Keratinocyte (primary cell): ENCODE measurements at regions not wholly inside any gene's neighbourhood (a gene's known extent, or its start where the extent isn't known, plus 50 kb on each side); places are given as distances from the start of the nearest gene placed in this dataset.

ENCODE experiments used
- DNase-seq: peaks from one replicate; pipeline ENCODE4 v3.0.0-alpha.2; 2011; ENCODE audit warnings: low read depth, missing footprints, low spot score
- FAIRE-seq: peaks from 2 replicates; lab custom pipeline; 2011; peaks lifted over from hg19 to GRCh38; lab: Jason Lieb, UNC
- H2AFZ ChIP-seq: 2 replicates; pipeline ENCODE4 v1.6.0; 2012; ENCODE audit warnings: low read length, control low read depth, inconsistent platforms; ENCODE audit not compliant: control insufficient read depth
- H3K27ac ChIP-seq: 2 replicates; pipeline ENCODE4 v1.5.1; 2011; ENCODE audit warnings: low read length; ENCODE audit not compliant: control insufficient read depth, insufficient read depth
- H3K27me3 ChIP-seq: 3 replicates; pipeline ENCODE4 v1.6.0; 2011; ENCODE audit warnings: low read length; ENCODE audit not compliant: control insufficient read depth, insufficient read depth; ENCODE audit errors: extremely low read depth
- H3K36me3 ChIP-seq, 2 experiments: 2 replicates in 1 of 2; 3 replicates in 1 of 2; pipeline ENCODE4 v1.5.1; 2011; ENCODE audit warnings: low read length in 2 of 2, mild to moderate bottlenecking in 1 of 2; ENCODE audit not compliant: control insufficient read depth in 2 of 2, insufficient read depth in 2 of 2; ENCODE audit errors: extremely low read depth in 1 of 2
- H3K4me1 ChIP-seq: 3 replicates; pipeline ENCODE4 v1.5.1; 2011; ENCODE audit warnings: low read length; ENCODE audit not compliant: control insufficient read depth, insufficient read depth; ENCODE audit errors: extremely low read depth
- H3K4me2 ChIP-seq: 3 replicates; pipeline ENCODE4 v1.6.0; 2011; ENCODE audit warnings: low read depth, low read length; ENCODE audit not compliant: control insufficient read depth, insufficient read depth; ENCODE audit errors: extremely low read depth
- H3K4me3 ChIP-seq, 3 experiments: fragments of 200-600 bp in 1 of 3; sonication (generic) in 1 of 3; 2 replicates in 2 of 3; 3 replicates in 1 of 3; pipeline ENCODE4 v1.5.1; 2011 to 2016; ENCODE audit warnings: low read length in 3 of 3, mild to moderate bottlenecking in 3 of 3, control low read depth in 2 of 3, inconsistent platforms in 1 of 3, low read depth in 1 of 3, mixed read lengths in 1 of 3, mixed run types in 1 of 3, moderate library complexity in 1 of 3; ENCODE audit not compliant: control insufficient read depth in 2 of 3, insufficient read depth in 2 of 3; ENCODE audit errors: extremely low read depth in 1 of 3
- H3K79me2 ChIP-seq: 2 replicates; pipeline ENCODE4 v1.6.0; 2012; ENCODE audit warnings: low read length; ENCODE audit not compliant: control insufficient read depth, insufficient read depth
- H3K9ac ChIP-seq: 3 replicates; pipeline ENCODE4 v1.6.0; 2011; ENCODE audit warnings: low read length; ENCODE audit not compliant: control insufficient read depth, insufficient read depth; ENCODE audit errors: extremely low read depth
- H3K9me1 ChIP-seq: 3 replicates; pipeline ENCODE4 v1.6.0; 2011; ENCODE audit warnings: low read length; ENCODE audit not compliant: control insufficient read depth, insufficient read depth; ENCODE audit errors: extremely low read depth
- H3K9me3 ChIP-seq: 2 replicates; pipeline ENCODE4 v1.5.1; 2012; ENCODE audit warnings: low read depth, low read length; ENCODE audit not compliant: control insufficient read depth
- H4K20me1 ChIP-seq: 3 replicates; pipeline ENCODE4 v1.6.0; 2011; ENCODE audit warnings: low read length; ENCODE audit not compliant: control insufficient read depth, insufficient read depth; ENCODE audit errors: extremely low read depth
- CTCF ChIP-seq, 3 experiments: IDR thresholded peaks in 1 of 3; conservative IDR thresholded peaks in 1 of 3; optimal IDR thresholded peaks in 1 of 3; 2 replicates in 2 of 3; 3 replicates in 1 of 3; pipeline versions ENCODE3 to v1.5.1; 2011; ENCODE audit warnings: low read length in 3 of 3, mild to moderate bottlenecking in 3 of 3, moderate library complexity in 2 of 3, control low read depth in 1 of 3, inconsistent platforms in 1 of 3; ENCODE audit not compliant: insufficient read depth in 2 of 3; ENCODE audit errors: extremely low read depth in 1 of 3
- EZH2 ChIP-seq: IDR thresholded peaks from one replicate; pipeline ENCODE4 v1.6.1; 2012; ENCODE audit warnings: inconsistent platforms, mild to moderate bottlenecking, low read length, moderate library complexity
- dilution Hi-C: fragments of 300-500 bp; cut with MboI; formaldehyde crosslinking; loops from one replicate; pipeline ENCODE4 v1.7.0; 2020; ENCODE audit warnings: low sequenced_read_pairs; ENCODE audit not compliant: extremely low pct_ligation_motif_present

- no peak for FAIRE-seq
- no peak for TF ChIP-seq EZH2
- TF ChIP-seq CTCF (optimal IDR thresholded peaks at IDR 0.05 in 1 of 3, IDR thresholded peaks at IDR 0.05 in 1 of 3, conservative IDR thresholded peaks at IDR 0.05 in 1 of 3; ENCODE audit: extremely low read depth in 1 of 3, insufficient read depth in 2 of 3, low read length in 3 of 3), result no peak
- Histone ChIP-seq H3K9ac (no peak overlapping the region), H3K27ac (no peak overlapping the region), H3K4me2 (no peak overlapping the region), H3K4me3 (no peak overlapping the region), H3K36me3 (no peaks in the 10 kb centered on the region), H3K4me1 (peaks cover 11% of the 10 kb centered on the region), H4K20me1 (no peaks in the 10 kb centered on the region), H3K9me3 (peaks cover 3% of the 10 kb centered on the region), H3K9me1 (no peaks in the 10 kb centered on the region), H3K79me2 (no peaks in the 10 kb centered on the region), H2AFZ (no peak overlapping the region), H3K27me3 (no peaks in the 10 kb centered on the region)
- DNase-seq, result no peak
- dilution Hi-C loops, result no loop called here
Observed at GRCh38 chr4:184907810-184908209, 82.0 kb upstream of the ACSL1 start.

GRCh38 chr4:184911310-184911709, 85.5 kb upstream of the ACSL1 start:
- no peak overlapping the region for H2AFZ ChIP-seq
- peaks cover 5% of the 10 kb centered on the region for H3K9me3 ChIP-seq
- H3K4me2 ChIP-seq, result no peak overlapping the region
- H3K79me2 ChIP-seq, result no peaks in the 10 kb centered on the region
- DNase-seq, result peak; percentile 78
- H3K9me1 ChIP-seq, result no peaks in the 10 kb centered on the region
- TF ChIP-seq EZH2 (no peak), CTCF (optimal IDR thresholded peaks at IDR 0.05 in 1 of 3, IDR thresholded peaks at IDR 0.05 in 1 of 3, conservative IDR thresholded peaks at IDR 0.05 in 1 of 3; ENCODE audit: extremely low read depth in 1 of 3, insufficient read depth in 2 of 3, low read length in 3 of 3) (no peak)
- H3K27me3 ChIP-seq, result peaks cover 3% of the 10 kb centered on the region
- H3K36me3 ChIP-seq, result no peaks in the 10 kb centered on the region
- no peak overlapping the region for H3K27ac ChIP-seq
- no peaks in the 10 kb centered on the region for H4K20me1 ChIP-seq
- no peak overlapping the region for H3K4me3 ChIP-seq
- peaks cover 11% of the 10 kb centered on the region for H3K4me1 ChIP-seq
- peak; percentile 60 for FAIRE-seq
- dilution Hi-C loops, result loop anchor here (5.0 kb wide), 1 partner anchor 36 kb away; no protein-coding TSS in a partner anchor
- H3K9ac ChIP-seq, result no peak overlapping the region
